NCI-H1417 (cell line): ENCODE measurements at regions not wholly inside any gene's neighbourhood (a gene's known extent, or its start where the extent isn't known, plus 50 kb on each side); places are given as distances from the start of the nearest gene placed in this dataset.
"Not testable (repeated sequence)": the region's sequence is repeated elsewhere in the genome, so short reads cannot be mapped to it uniquely, and the experiment has no call there.

Experiments used
- DNase-seq, 3 experiments: peaks; one replicate each; lab custom pipeline; 2025; lab: John Stamatoyannopoulos, UW

- DNase-seq = not testable (repeated sequence)
Observed at GRCh38 chr17:26936645-26937044, 357.3 kb upstream of the WSB1 start.

- DNase-seq = not testable (repeated sequence)
Observed at GRCh38 chr17:26937750-26938322, 356.1 kb upstream of the WSB1 start.

DNA sequence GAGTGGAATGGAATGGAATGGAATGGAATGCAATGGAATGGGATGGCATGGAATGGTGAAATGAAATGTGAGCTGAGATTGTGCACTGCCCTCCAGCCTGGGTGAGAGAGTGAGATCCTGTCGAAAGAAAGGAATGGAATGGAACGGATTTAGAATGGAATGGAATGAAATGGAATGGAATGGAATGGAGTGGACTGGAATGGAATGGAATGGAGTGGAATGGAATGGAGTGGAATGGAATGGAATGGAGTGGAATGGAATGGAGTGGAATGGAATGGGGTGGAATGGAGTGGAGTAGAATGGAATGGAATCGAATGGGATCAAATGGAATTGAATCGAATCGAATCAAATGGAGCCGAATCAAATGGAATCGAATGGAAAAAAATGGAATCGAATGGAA is 354.2 kb upstream of the WSB1 start:
- DNase-seq = not testable (repeated sequence)

GRCh38 chr17:26940587-26940986 is 353.3 kb upstream of the WSB1 start:
- DNase-seq = not testable (repeated sequence)

- DNase-seq = no peak
Observed at GRCh38 chr17:26962255-26963162, 331.4 kb upstream of the WSB1 start.

- DNase-seq = no peak
Observed at GRCh38 chr17:26963163-26963503, 330.8 kb upstream of the WSB1 start.

DNA sequence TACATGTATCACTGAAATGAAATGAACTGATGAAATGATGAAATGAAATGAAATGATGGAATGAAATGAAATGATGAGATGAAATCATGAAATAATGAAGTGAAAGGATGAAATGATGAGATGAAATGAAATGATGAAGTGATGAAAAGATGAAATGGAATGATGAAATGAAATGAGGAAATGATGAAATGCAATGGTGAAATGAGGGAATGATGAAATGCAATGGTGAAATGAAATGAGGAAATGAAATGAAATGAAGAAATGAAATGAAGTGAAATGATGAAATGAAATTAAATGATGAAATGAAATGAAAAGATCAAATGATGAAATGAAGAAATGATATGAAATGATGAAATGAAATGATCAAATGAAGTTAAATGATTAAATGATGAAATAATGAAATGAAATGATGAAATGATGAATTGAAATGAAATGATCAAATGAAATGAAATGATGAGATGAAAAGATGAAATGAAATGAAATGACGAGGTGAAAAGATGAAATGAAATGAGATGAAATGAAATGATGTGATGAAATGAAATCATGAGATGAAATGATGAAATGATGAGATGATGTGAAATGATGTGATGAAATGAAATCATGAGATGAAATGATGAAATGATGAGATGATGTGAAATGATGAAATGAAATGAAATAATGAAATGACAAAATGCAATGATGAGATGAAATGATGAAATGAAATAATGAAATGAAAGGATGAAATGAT is 327.9 kb upstream of the WSB1 start:
- not testable (repeated sequence) for DNase-seq

- not testable (repeated sequence) for DNase-seq
Observed at GRCh38 chr17:26966625-26967179, 327.2 kb upstream of the WSB1 start.

GRCh38 chr17:26981845-26982425 is 312.0 kb upstream of the WSB1 start:
- DNase-seq = not testable (repeated sequence)

GRCh38 chr17:26982563-26982962 is 311.4 kb upstream of the WSB1 start:
- not testable (repeated sequence) for DNase-seq

- not testable (repeated sequence) for DNase-seq
Observed at GRCh38 chr17:26987851-26988250, 306.1 kb upstream of the WSB1 start.

GRCh38 chr17:26994648-26995047 is 299.3 kb upstream of the WSB1 start:
- DNase-seq = not testable (repeated sequence)

DNA sequence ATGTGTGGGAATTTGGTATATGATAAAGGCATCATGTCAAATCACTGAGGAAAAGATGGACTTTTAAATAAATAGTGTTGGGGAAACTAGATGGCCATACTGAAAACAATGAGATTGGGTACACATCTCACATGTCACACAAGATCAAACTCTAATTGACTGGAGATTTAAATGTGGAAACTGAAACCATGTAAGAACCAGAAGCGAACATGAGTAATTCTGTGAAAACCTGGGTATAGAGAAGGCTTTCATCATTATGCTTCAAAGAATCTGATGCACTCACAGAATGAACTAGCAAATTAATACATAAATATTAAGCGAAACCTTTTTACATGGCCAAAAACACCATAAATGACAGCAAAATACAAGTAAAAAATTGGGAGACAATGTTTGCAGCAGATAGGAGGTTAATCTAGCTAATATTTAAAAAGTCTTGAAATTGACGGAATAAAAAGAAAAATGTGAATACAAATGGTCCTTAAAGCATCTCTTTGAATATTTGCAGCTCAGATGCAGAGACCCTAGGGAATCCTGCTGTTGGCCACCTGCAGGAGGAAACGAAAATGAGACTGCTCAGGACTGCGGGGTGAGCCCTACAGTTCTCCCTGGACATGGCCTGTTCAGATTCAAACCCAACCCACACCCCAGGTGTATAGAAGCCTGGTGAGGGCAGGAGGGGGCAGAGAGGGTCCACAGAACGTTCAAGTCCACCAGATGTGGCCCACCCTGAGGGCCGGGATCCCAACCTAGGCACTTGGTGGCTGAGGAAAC is 297.6 kb upstream of the WSB1 start:
- DNase-seq = not testable (repeated sequence)

GRCh38 chr17:27007734-27008531 is 286.0 kb upstream of the WSB1 start:
- DNase-seq = not testable (repeated sequence)

DNA sequence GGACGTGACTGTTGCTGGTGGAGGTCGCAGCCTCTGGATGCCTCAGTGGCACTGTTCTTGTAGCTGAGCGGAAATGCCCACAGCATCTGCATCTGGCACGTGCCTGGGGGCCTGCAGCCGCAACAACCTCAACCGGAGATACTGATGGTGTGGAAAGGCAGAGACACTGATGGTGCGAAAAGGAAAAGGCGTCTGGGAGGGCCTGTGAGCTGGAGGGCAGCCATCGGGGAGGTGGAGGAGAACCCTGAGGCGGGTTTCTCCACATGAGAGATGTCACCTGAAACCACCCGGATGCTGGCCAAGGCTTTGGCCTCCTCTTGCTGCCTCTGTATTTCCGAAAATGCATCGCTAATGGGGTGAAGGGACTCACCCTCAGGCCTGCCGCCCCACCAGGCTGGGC is 284.8 kb upstream of the WSB1 start:
- DNase-seq = no peak

GRCh38 chr17:27010138-27010537 is 283.8 kb upstream of the WSB1 start:
- not testable (repeated sequence) for DNase-seq

GRCh38 chr17:27030552-27030951 is 263.4 kb upstream of the WSB1 start:
- not testable (repeated sequence) for DNase-seq

- DNase-seq = peak in 1 of 3 experiments; percentile 4
Observed at GRCh38 chr17:27038676-27039075, 255.2 kb upstream of the WSB1 start.

DNA sequence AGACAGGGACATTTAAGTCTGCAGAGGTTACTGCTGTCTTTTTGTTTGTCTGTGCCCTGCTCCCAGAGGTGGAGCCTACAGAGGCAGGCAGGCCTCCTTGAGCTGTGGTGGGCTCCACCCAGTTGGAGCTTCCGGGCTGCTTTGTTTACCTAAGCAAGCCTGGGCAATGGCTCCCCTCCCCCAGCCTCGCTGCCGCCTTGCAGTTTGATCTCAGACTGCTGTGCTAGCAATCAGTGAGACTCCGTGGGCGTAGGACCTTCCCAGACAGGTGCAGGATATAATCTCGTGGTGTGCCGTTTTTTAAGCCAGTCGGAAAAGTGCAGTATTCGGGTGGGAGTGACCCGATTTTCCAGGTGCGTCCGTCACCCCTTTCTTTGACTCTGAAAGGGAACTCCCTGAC is 248.9 kb upstream of the WSB1 start:
- peak in 1 of 3 experiments; percentile 24 for DNase-seq

DNA sequence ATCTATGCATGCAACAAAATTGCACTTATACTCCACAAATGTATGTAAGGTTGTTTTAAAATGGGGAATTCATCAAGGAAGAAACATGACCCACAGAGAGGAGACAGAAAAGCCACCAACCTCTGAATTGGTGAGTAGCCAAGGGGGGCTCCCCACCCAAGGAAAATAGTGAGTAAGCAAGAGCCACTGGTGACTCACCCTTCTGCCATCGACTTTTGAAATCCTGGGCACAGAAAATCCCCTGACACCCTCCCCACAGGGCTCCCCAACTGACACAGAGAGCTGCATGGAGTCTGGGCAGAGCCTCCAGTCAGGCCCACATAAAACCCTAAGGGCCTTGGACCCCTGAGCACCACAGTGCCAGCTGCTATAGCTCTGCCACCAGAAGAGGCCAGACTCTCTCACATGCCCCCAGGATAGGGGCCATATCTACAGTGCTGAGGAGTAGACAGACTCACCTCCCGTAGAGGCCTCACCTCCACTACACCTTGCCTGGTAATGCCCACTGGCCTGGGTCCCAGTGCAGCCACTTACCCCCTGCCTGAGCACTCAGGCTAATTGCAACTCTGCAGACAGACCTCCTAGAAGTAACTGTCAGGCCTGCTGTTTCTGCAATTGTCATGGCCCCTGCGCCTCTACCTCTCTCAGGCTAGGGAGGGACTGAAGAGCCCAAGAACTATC is 244.7 kb upstream of the WSB1 start:
- no peak for DNase-seq
